ENCODE measurements at regions not wholly inside any gene's neighbourhood (a gene's known extent, or its start where the extent isn't known, plus 50 kb on each side); places are given as distances from the start of the nearest gene placed in this dataset.

DNA sequence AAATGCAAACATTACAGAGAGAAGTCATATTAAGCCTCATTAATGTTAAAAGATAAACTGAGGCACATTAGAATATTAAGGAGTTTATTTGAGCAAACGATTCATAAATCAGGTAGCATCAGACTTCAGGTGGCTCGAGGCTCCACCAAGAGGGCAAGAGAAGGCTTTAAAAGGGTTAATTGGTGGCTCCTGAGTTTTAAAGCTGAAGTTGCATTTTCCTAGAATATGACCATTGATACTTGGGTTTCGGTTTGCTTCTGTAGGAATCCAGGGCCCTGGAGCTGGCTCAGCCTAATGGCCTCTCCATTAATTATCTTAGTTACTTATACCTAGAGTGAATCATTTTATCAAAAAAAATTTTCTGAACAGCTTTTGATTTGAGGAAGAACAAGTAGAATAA, 123.7 kb upstream of the NABP1 start:
- H3K4me3 Mint-ChIP-seq: no peak overlapping the region

DNA sequence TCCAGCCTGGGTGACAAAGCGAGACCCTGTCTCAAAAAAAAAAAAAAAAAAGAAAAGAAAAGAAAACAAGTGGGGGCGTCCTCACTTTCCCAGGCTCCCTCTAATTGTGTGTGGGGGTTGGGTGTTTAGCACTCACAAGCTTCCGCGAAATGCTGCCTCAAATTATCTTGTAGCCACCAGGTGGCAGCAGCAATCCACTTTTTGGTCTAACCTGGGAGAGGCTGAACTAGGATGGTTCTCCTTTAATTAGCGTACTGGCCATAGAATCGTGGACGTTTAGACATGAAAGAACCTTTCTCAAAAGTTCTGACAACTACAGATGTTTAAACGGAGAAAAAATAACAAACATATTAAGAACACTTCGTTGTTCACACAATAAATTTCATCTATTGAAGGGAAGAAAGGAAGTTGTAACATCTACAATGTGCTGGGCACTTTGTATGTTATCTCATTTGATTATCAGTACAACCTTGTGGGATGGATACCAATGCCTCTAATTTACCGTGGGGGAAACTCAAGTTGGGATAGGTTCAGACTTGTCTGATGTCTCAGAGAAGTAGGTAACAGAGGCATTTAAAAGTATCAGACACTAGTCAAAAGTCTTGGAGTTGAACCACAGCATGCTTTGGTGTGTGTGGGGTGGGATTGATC, 122.7 kb upstream of the NABP1 start:
- Mint-ChIP-seq H3K36me3 (peaks cover 2% of the 10 kb centered on the region), H3K27ac (no peak overlapping the region), H3K4me1 (peaks cover 26% of the 10 kb centered on the region), H3K4me3 (no peak overlapping the region), H3K9me3 (ENCODE audit: low read depth) (no peaks in the 10 kb centered on the region), H3K27me3 (peaks cover 41% of the 10 kb centered on the region)
- CTCF ChIA-PET: interaction anchor here (0.7 to 6.9 kb wide), 24 partner anchors 10 to 641 kb away, joined by 3 to 74 read pairs (median 4); no protein-coding TSS in a partner anchor
- DNase-seq (peak; percentile 88), ATAC-seq (peak; percentile 90)

More for the DNA sequence above, 123.7 kb upstream of the NABP1 start:
- H3K27ac Mint-ChIP-seq: no peak overlapping the region
- peaks cover 26% of the 10 kb centered on the region for H3K4me1 Mint-ChIP-seq
- H3K36me3 Mint-ChIP-seq: peaks cover 2% of the 10 kb centered on the region
- CTCF ChIA-PET: interaction anchor here (0.8 to 6.9 kb wide), 14 partner anchors 9 to 608 kb away, joined by 3 to 74 read pairs (median 4); no protein-coding TSS in a partner anchor
- DNase-seq (no peak), ATAC-seq (no peak)
- no peaks in the 10 kb centered on the region for H3K9me3 Mint-ChIP-seq (ENCODE audit: low read depth)
- peaks cover 42% of the 10 kb centered on the region for H3K27me3 Mint-ChIP-seq

DNA sequence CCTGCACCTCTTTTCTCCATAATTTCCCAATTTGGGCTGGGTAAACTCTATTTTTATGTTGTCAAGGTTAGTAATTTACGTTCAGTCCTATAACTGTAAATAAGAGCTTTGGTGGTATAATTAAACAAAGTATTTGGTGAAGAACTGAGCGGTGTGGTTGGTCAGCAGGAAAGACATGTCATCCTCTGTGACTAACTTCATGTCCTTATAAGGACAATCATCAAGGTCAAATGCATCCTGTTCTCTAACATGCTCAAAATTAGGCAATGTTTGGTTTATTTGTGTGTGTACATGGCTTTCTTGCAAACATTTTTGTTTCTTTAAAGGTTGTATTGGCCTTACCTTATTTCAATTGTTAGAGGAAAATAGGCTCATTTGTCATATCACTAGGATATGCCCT, 121.5 kb upstream of the NABP1 start:
- no peak for ATAC-seq
- CTCF ChIA-PET: interaction anchor here (1.3 to 6.9 kb wide), 4 partner anchors 9 to 606 kb away, joined by 3 to 74 read pairs (median 38); no protein-coding TSS in a partner anchor
- no peaks in the 10 kb centered on the region for H3K9me3 Mint-ChIP-seq (ENCODE audit: low read depth)
- peaks cover 43% of the 10 kb centered on the region for H3K27me3 Mint-ChIP-seq
- H3K4me3 Mint-ChIP-seq: no peak overlapping the region
- H3K36me3 Mint-ChIP-seq: peaks cover 2% of the 10 kb centered on the region
- DNase-seq: no peak
- no peak overlapping the region for H3K27ac Mint-ChIP-seq
- H3K4me1 Mint-ChIP-seq: peaks cover 26% of the 10 kb centered on the region

DNA sequence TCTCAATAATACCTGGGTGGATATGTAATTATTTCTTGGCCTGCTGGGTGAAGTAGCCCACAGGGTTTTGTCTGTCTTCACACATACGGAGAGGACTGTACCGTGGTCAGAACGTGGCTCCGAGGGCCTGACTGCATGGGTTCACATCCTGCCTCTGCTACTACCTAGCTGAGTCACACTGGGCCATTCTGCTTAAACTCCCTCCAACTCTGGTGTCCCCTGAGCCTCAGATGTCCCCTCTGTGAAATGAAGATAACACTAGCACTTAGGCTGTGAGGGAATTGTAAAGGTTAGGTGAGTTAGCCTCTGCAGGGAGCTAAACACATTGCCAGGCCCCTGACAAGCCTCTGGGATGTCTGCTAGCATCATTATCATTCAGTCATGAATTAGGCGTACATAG, 120.1 kb upstream of the NABP1 start:
- Mint-ChIP-seq H3K27ac (no peak overlapping the region), H3K36me3 (peaks cover 2% of the 10 kb centered on the region), H3K4me3 (no peak overlapping the region), H3K9me3 (ENCODE audit: low read depth) (no peaks in the 10 kb centered on the region), H3K4me1 (peaks cover 26% of the 10 kb centered on the region), H3K27me3 (peaks cover 43% of the 10 kb centered on the region)
- ATAC-seq: peak; percentile 46
- CTCF ChIA-PET: interaction anchor here (1.2 to 6.9 kb wide), 3 partner anchors 8 to 605 kb away, joined by 4 to 42 read pairs (median 4); no protein-coding TSS in a partner anchor
- DNase-seq: peak; percentile 60

DNA sequence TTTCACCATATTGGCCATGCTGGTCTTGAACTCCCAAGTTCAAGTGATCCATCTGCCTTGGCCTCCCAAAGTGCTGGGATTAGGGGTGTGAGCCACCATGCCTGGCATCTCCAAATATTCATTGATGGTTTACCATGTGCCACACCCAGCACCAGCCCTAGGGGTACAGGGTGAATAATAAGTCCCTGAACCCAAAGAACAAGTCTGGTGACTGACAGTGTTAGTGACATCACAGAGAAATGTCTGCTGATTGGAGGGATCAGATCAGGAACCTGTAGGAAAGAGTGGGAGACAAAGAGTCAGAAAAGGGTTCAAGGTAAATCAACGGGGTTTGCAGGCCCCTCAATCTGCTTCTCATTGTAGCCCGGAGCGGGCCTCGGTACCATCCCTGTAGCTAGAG, 118.4 kb upstream of the NABP1 start:
- Mint-ChIP-seq H3K9me3 (ENCODE audit: low read depth) (no peaks in the 10 kb centered on the region), H3K36me3 (peaks cover 2% of the 10 kb centered on the region), H3K4me1 (peaks cover 37% of the 10 kb centered on the region), H3K27ac (no peak overlapping the region), H3K4me3 (no peak overlapping the region), H3K27me3 (peaks cover 48% of the 10 kb centered on the region)
- CTCF ChIA-PET: interaction anchor here (0.7 to 1.3 kb wide), 2 partner anchors 122 to 603 kb away, joined by 6 read pairs; no protein-coding TSS in a partner anchor
- DNase-seq: no peak
- no peak for ATAC-seq

DNA sequence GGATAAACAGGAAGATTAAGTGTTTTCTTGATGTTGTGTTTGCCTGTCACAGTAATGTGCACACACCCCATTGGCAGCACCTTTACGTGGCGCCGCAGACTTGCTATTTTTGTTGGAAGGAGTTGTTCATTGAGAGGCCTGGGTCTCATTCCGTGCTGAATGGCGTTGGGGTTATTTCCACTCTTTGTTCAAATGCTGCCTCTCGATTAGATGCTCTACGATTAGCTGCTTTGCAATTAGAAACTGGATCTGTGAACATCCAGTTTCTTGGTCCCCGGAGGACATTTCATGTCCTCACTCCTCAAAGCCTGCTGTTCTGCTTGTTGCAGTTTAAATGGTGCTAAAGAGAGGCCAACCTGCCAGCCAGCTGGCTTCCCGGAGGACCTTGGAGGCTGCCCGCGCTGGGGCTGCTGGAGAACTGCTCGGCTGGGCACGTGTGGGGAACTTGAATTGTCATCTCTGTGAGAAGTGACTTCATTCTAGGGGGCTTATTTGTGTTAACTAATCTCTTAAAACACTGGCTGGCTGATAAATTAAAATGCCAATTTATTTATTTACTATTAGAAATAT, 117.4 kb upstream of the NABP1 start:
- H3K4me3 Mint-ChIP-seq: no peak overlapping the region
- peaks cover 54% of the 10 kb centered on the region for H3K27me3 Mint-ChIP-seq
- CTCF ChIA-PET: interaction anchor here (0.6 to 1.3 kb wide), 3 partner anchors 21 to 602 kb away, joined by 3 to 6 read pairs (median 4); no protein-coding TSS in a partner anchor
- H3K27ac Mint-ChIP-seq: no peak overlapping the region
- peaks cover 2% of the 10 kb centered on the region for H3K36me3 Mint-ChIP-seq
- peaks cover 41% of the 10 kb centered on the region for H3K4me1 Mint-ChIP-seq
- DNase-seq: no peak
- no peak for ATAC-seq
- no peaks in the 10 kb centered on the region for H3K9me3 Mint-ChIP-seq (ENCODE audit: low read depth)

DNA sequence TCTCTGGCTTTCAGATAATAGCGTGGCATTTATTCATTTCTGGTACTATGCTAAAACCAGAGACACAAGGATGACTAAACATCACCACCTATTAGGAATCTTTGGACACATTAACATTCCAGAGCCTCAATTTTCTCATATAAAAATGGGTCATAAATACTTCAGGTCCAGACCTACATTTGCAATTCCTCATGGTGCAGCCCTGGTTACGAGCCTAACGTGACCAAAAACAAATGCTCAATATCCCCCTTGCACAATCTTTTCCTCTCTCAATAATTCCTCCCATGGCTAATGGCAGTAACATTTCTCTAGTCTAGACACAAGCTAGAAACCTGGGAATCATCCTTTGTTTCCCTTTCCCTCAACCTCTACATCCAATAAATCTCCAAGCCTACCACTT, 112.8 kb upstream of the NABP1 start:
- CTCF ChIA-PET: interaction anchor here (0.9 to 4.0 kb wide), 5 partner anchors 10 to 597 kb away, joined by 3 to 42 read pairs (median 10); no protein-coding TSS in a partner anchor

DNA sequence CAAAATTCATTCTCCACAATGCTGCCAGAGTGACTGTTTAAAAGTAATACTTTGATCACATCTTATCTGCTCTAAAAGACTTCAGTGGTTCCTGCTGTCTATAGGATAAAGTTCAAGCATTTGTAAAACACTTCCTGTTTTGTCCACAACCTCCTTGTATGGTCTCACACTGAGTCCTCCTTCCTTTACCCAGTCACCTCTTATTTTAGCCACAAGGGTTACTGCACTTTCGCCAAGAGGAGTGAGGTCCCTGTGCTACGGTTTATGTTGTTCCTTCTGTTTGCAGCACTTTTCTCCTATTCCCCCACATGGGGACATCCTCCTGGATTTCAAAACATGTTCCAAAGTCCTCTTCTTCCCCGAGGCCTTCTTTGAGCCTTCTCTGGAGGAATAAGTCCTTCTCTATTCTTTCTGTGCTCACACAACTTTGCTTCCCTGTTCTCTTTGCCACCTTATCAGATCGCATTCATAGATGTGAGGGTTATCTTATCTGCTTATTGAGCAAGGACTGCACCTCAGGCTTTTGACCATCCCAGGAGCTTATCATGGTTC, 112.2 kb upstream of the NABP1 start:
- H3K4me3 Mint-ChIP-seq: no peak overlapping the region
- H3K9me3 Mint-ChIP-seq (ENCODE audit: low read depth): no peaks in the 10 kb centered on the region
- H3K27ac Mint-ChIP-seq: peak overlapping the region; percentile 17
- ATAC-seq (peak; percentile 86), DNase-seq (no peak)
- CTCF ChIA-PET: interaction anchor here (0.6 to 4.0 kb wide), 10 partner anchors 11 to 597 kb away, joined by 3 to 42 read pairs (median 4); no protein-coding TSS in a partner anchor
- peaks cover 42% of the 10 kb centered on the region for H3K4me1 Mint-ChIP-seq
- H3K36me3 Mint-ChIP-seq: no peaks in the 10 kb centered on the region
- peaks cover 75% of the 10 kb centered on the region for H3K27me3 Mint-ChIP-seq

More for the DNA sequence above, 112.8 kb upstream of the NABP1 start:
- Mint-ChIP-seq H3K36me3 (no peaks in the 10 kb centered on the region), H3K27ac (peak overlapping the region; percentile 17), H3K9me3 (ENCODE audit: low read depth) (no peaks in the 10 kb centered on the region), H3K4me3 (no peak overlapping the region), H3K4me1 (peaks cover 36% of the 10 kb centered on the region), H3K27me3 (peaks cover 75% of the 10 kb centered on the region)
- no peak for ATAC-seq
- DNase-seq: no peak

- CTCF ChIA-PET: interaction anchor here (0.8 to 4.0 kb wide), 17 partner anchors 11 to 596 kb away, joined by 3 to 42 read pairs (median 5); no protein-coding TSS in a partner anchor
- Mint-ChIP-seq H3K9me3 (ENCODE audit: low read depth) (no peaks in the 10 kb centered on the region), H3K4me3 (no peak overlapping the region), H3K36me3 (no peaks in the 10 kb centered on the region), H3K4me1 (peaks cover 48% of the 10 kb centered on the region), H3K27ac (no peak overlapping the region), H3K27me3 (peaks cover 79% of the 10 kb centered on the region)
- ATAC-seq (peak; percentile 71), DNase-seq (peak; percentile 74)
Observed at GRCh38 chr2:191566344-191566743, 111.6 kb upstream of the NABP1 start.

GRCh38 chr2:191567206-191567605, 110.7 kb upstream of the NABP1 start:
- Mint-ChIP-seq H3K4me3 (no peak overlapping the region), H3K36me3 (no peaks in the 10 kb centered on the region), H3K4me1 (peaks cover 53% of the 10 kb centered on the region), H3K27me3 (peaks cover 72% of the 10 kb centered on the region), H3K27ac (no peak overlapping the region), H3K9me3 (ENCODE audit: low read depth) (no peaks in the 10 kb centered on the region)
- DNase-seq (no peak), ATAC-seq (no peak)
- CTCF ChIA-PET: interaction anchor here (0.7 to 4.0 kb wide), 18 partner anchors 12 to 595 kb away, joined by 3 to 42 read pairs (median 4); no protein-coding TSS in a partner anchor

DNA sequence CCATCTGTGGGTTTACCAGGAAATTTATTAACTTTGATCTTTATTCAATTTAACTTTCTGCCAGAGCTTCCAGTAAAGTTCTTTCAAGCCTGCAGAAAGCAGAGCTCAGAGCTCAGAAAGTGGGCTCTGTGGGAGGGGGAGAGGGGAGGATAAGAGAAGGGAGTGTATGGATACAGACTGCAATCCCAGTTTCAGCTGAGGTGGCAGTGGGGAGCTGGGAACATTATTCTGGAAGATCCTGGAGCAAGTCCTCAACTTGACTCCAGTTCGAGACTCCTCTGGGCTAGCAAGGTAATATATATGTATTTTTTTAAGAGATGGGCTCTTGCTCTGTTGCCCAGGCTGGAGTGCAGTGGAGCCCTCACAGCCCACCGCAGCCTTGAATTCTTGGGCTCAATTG, 108.9 kb upstream of the NABP1 start:
- no peak overlapping the region for H3K4me3 Mint-ChIP-seq
- ATAC-seq (no peak), DNase-seq (no peak)
- CTCF ChIA-PET: interaction anchor here (1.1 to 2.0 kb wide), 5 partner anchors 50 to 594 kb away, joined by 3 to 8 read pairs (median 3); no protein-coding TSS in a partner anchor
- no peak overlapping the region for H3K27ac Mint-ChIP-seq
- no peaks in the 10 kb centered on the region for H3K9me3 Mint-ChIP-seq (ENCODE audit: low read depth)
- H3K27me3 Mint-ChIP-seq: peaks cover 67% of the 10 kb centered on the region
- H3K36me3 Mint-ChIP-seq: no peaks in the 10 kb centered on the region
- H3K4me1 Mint-ChIP-seq: peaks cover 59% of the 10 kb centered on the region

DNA sequence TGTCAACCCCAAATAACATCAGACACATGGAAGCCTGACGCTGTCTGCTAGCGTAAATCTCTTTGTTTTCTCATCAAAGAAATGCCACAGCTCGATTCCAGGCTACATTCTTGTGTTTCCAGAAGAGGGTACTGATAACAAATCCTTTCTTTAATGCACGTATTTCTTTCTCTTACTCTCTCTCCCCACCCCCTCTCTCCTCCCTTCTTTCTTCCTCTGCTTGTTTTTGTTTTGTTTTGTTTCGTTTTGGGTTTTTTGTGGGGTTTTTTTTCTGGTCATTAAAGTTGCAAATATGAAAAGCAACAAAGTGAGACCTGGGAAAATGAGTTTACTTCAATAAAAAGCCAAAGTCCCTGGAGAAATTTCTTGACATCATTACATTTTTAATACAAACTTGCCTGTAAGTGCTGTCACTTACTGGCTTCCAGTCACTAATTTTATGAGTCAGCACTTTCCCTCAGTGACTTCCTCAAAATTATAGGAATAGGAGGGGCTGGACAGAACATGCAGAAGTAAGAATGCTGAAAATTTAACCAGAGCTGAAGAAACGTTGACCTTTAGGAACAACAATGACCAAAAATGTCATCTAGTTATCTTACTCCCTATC, 106.7 kb upstream of the NABP1 start:
- H3K36me3 Mint-ChIP-seq: no peaks in the 10 kb centered on the region
- DNase-seq (no peak), ATAC-seq (no peak)
- peaks cover 58% of the 10 kb centered on the region for H3K27me3 Mint-ChIP-seq
- peak overlapping the region; percentile 57 for H3K4me3 Mint-ChIP-seq
- H3K27ac Mint-ChIP-seq: peak overlapping the region; percentile 73
- CTCF ChIA-PET: interaction anchor here (1.0 to 2.2 kb wide), 5 partner anchors 104 to 591 kb away, joined by 3 to 10 read pairs (median 7); partner anchors contain the start of gene NABP1
- peaks cover 36% of the 10 kb centered on the region for H3K4me1 Mint-ChIP-seq
- no peaks in the 10 kb centered on the region for H3K9me3 Mint-ChIP-seq (ENCODE audit: low read depth)

DNA sequence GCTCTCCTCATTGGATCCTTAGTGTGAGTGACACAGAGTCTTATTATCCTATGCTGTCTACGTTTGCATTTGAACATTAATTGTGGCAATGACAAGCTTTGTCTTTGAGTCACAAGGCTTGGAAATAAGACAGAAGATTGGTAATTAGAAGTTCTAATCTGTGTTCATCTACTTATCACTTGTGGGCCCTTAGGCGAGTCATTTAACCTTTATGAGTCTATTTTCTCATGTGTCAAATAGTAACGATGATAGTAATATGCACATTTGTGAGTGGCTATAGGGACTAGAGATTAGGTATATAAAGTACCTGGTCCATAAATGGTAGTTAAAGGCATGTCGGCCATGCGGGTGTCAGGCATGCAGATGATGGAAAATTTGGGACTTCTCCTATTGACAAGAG, 105.6 kb upstream of the NABP1 start:
- Mint-ChIP-seq H3K36me3 (no peaks in the 10 kb centered on the region), H3K9me3 (ENCODE audit: low read depth) (no peaks in the 10 kb centered on the region), H3K4me1 (peaks cover 32% of the 10 kb centered on the region), H3K27me3 (peaks cover 60% of the 10 kb centered on the region), H3K4me3 (no peak overlapping the region), H3K27ac (no peak overlapping the region)
- CTCF ChIA-PET: interaction anchor here (0.7 to 2.2 kb wide), 7 partner anchors 17 to 590 kb away, joined by 3 to 10 read pairs (median 6); partner anchors contain the start of gene NABP1
- no peak for DNase-seq
- no peak for ATAC-seq
